HEK293T (cell line): ENCODE measurements at regions not wholly inside any gene's neighbourhood (a gene's known extent, or its start where the extent isn't known, plus 50 kb on each side); places are given as distances from the start of the nearest gene placed in this dataset.

Experiments
- CTCF ChIA-PET: fragments of 350-600 bp; formaldehyde crosslinking; extraction: SDS; loops from one replicate; lab custom pipeline; 2021; ENCODE audit warnings: antibody characterized with exemption, inconsistent platforms; lab: Yijun Ruan, JAX
- POLR2A ChIA-PET: fragments of 350-600 bp; formaldehyde crosslinking; extraction: SDS; loops from one replicate; lab custom pipeline; 2020; ENCODE audit warnings: antibody characterized with exemption, inconsistent platforms; lab: Yijun Ruan, JAX
- DNase-seq: peaks from one replicate; pipeline ENCODE4 v3.0.0; 2012; ENCODE audit warnings: mixed read lengths; ENCODE audit errors: extremely low spot score
- ARNT ChIP-seq: fragments of 450-650 bp; IDR thresholded peaks from 2 replicates; pipeline ENCODE4 v1.6.1; 2017; ENCODE audit warnings: mild to moderate bottlenecking
- BHLHE40 ChIP-seq: fragments of 450-650 bp; IDR thresholded peaks from 2 replicates; pipeline ENCODE4 v1.6.1; 2016; ENCODE audit warnings: mild to moderate bottlenecking, moderate library complexity, borderline replicate concordance
- CTBP1 ChIP-seq: fragments of 450-650 bp; IDR thresholded peaks from 2 replicates; pipeline ENCODE4 v1.6.1; 2016; ENCODE audit warnings: borderline replicate concordance
- ELF4 ChIP-seq: fragments of 450-650 bp; IDR thresholded peaks from 2 replicates; pipeline ENCODE4 v1.6.1; 2017; ENCODE audit warnings: antibody characterized with exemption
- FOXA1 ChIP-seq: fragments of 450-650 bp; IDR thresholded peaks from 2 replicates; pipeline ENCODE4 v1.6.1; 2016; ENCODE audit warnings: mild to moderate bottlenecking
- FOXK2 ChIP-seq: fragments of 450-650 bp; IDR thresholded peaks from 2 replicates; pipeline ENCODE4 v1.6.1; 2016; ENCODE audit warnings: mild to moderate bottlenecking
- FOXM1 ChIP-seq: fragments of 450-650 bp; IDR thresholded peaks from 2 replicates; pipeline ENCODE4 v1.6.1; 2017; ENCODE audit warnings: mild to moderate bottlenecking, borderline replicate concordance
- HDGF ChIP-seq: fragments of 450-650 bp; IDR thresholded peaks from 2 replicates; pipeline ENCODE4 v1.6.1; 2017; ENCODE audit warnings: antibody characterized with exemption, borderline replicate concordance
- L3MBTL2 ChIP-seq: fragments of 450-650 bp; conservative IDR thresholded peaks from 2 replicates; pipeline ENCODE4 v1.6.1; 2016; ENCODE audit warnings: mild to moderate bottlenecking
- LEF1 ChIP-seq: fragments of 450-650 bp; IDR thresholded peaks from 2 replicates; pipeline ENCODE4 v1.6.1; 2017; ENCODE audit warnings: mild to moderate bottlenecking, borderline replicate concordance
- NFRKB ChIP-seq: fragments of 450-650 bp; IDR thresholded peaks from 2 replicates; pipeline ENCODE4 v1.6.1; 2016; ENCODE audit warnings: mild to moderate bottlenecking, moderate library complexity
- SP1 ChIP-seq: fragments of 450-650 bp; IDR thresholded peaks from 2 replicates; pipeline ENCODE4 v1.6.1; 2017
- SUZ12 ChIP-seq: fragments of 450-650 bp; IDR thresholded peaks from 2 replicates; pipeline ENCODE4 v1.6.1; 2016; ENCODE audit warnings: mild to moderate bottlenecking
- TARDBP ChIP-seq: fragments of 450-650 bp; IDR thresholded peaks from 2 replicates; pipeline ENCODE4 v1.6.1; 2016
- ZNF384 ChIP-seq: fragments of 450-650 bp; IDR thresholded peaks from 2 replicates; pipeline ENCODE4 v1.6.1; 2016
- TF ChIP-seq, protein P1 (sequence below): fragments of 450-650 bp; IDR thresholded peaks from 2 replicates; pipeline ENCODE4 v1.6.1; 2016

DNA sequence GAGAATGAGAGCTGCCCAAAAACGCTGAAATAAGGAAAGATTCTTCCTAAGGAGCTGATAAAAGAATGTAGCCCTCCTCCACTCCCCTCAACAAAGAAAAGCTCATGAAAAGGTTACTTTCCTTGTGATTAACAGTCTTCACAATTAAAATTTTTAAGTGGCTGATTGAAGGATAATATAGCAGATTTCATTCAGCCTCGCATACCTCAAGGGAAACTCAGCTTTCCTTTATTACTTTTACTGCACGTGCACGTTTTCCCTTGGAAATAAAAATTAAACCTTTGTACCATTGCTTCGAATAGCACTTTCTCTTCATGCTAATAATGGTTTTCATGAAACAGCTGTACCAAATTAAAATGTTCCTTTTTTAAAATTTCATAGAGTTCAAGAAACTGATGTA is 234.0 kb upstream of the GRAMD2B start:
- ChIA-PET CTCF (no interaction called here), POLR2A (no interaction called here)
- TF ChIP-seq NFRKB (no peak), LEF1 (no peak), L3MBTL2 (no peak), FOXK2 (no peak), CTBP1 (no peak), ZNF384 (no peak), TARDBP (no peak), BHLHE40 (no peak), FOXM1 (no peak), HDGF (no peak), ARNT (no peak), FOXA1 (no peak), SP1 (no peak), ELF4 (no peak), SUZ12 (no peak)
- TF ChIP-seq, protein P1, sequence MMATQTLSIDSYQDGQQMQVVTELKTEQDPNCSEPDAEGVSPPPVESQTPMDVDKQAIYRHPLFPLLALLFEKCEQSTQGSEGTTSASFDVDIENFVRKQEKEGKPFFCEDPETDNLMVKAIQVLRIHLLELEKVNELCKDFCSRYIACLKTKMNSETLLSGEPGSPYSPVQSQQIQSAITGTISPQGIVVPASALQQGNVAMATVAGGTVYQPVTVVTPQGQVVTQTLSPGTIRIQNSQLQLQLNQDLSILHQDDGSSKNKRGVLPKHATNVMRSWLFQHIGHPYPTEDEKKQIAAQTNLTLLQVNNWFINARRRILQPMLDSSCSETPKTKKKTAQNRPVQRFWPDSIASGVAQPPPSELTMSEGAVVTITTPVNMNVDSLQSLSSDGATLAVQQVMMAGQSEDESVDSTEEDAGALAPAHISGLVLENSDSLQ: no peak
- no peak for DNase-seq

GRCh38 chr5:126189862-126190261 is 233.3 kb upstream of the GRAMD2B start:
- POLR2A ChIA-PET: no interaction called here
- CTCF ChIA-PET: no interaction called here
- DNase-seq: no peak
- TF ChIP-seq ARNT: no peak
- TF ChIP-seq BHLHE40: no peak
- TF ChIP-seq NFRKB: no peak
- no peak for TF ChIP-seq ZNF384
- TF ChIP-seq ELF4: no peak
- no peak for TF ChIP-seq L3MBTL2
- TF ChIP-seq TARDBP: no peak
- TF ChIP-seq HDGF: no peak
- no peak for TF ChIP-seq FOXA1
- TF ChIP-seq SUZ12: no peak
- TF ChIP-seq LEF1: no peak
- TF ChIP-seq FOXK2: no peak

DNA sequence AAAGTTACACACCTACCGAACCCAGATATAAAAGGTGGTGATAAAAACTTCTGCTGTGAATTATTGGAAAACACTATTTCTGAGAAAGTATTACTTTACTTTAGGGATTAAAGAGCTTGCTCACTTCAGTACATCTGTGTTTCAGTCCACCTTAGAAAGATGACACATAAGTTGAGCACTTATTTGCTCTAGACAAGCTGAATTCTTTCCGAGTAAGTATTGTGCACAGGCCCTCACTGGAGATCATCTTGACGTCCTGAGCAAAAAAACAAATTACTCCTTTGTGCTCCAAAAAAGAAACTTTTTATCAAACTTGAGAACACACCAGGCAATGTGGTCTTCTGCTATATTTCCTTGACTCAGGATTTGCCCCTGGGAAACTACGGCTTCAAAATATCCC is 231.0 kb upstream of the GRAMD2B start:
- no peak for DNase-seq
- TF ChIP-seq ZNF384: no peak
- no peak for TF ChIP-seq L3MBTL2
- no peak for TF ChIP-seq TARDBP
- TF ChIP-seq FOXA1: no peak
- no peak for TF ChIP-seq FOXK2
- no peak for TF ChIP-seq BHLHE40
- TF ChIP-seq HDGF: no peak
- no peak for TF ChIP-seq ARNT
- TF ChIP-seq NFRKB: no peak
- no peak for TF ChIP-seq SUZ12
- TF ChIP-seq, protein P1: no peak
- no peak for TF ChIP-seq SP1
- no peak for TF ChIP-seq LEF1
- no peak for TF ChIP-seq CTBP1
- TF ChIP-seq ELF4: no peak
- no peak for TF ChIP-seq FOXM1
- ChIA-PET POLR2A (no interaction called here), CTCF (no interaction called here)

DNA sequence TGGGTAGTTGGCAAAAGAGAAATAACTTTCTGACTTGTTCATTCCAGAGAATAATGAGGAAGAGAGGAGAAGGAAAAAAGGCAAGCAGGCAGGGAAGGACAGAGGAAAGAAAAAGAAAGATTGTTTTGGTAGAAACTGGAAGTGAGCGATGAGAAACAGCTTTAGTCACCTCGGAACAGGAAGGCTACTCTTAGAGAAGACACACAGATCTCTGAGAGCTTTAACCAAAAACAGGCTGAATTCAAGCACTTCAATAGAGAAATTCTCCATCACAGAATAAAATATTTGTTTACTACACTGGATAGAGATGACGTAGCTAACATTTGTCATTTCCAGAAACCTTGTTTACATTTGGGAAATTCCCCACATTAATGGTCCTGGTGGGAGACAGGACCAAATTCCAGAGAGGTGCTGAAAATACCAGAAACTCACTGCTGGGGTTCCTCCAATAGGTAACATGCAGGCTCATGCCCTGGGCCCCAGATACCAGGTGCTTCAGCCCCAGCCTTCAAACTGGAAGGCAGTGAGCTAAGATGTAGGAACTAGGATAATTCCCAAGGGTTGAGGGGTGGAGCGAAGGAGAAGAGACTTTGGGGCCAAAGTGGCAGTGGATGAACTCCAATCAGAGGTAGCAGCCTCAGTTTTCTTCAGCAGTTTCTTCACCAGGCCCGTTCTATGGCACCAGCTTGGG is 227.7 kb upstream of the GRAMD2B start:
- ChIA-PET CTCF (no interaction called here), POLR2A (no interaction called here)
- no peak for DNase-seq
- TF ChIP-seq FOXM1 (no peak), NFRKB (no peak), SP1 (no peak), ZNF384 (no peak), SUZ12 (no peak), LEF1 (no peak), ELF4 (no peak), FOXK2 (no peak), ARNT (no peak)
- TF ChIP-seq, protein P1: no peak

- ChIA-PET POLR2A (no interaction called here), CTCF (interaction anchor here (0.6 to 0.7 kb wide), 2 partner anchors 364 to 1390 kb away, joined by 3 to 5 read pairs; no protein-coding TSS in a partner anchor)
- no peak for DNase-seq
Observed at GRCh38 chr5:126198531-126198930, 224.7 kb upstream of the GRAMD2B start.

More at GRCh38 chr5:126198531-126198930, 224.7 kb upstream of the GRAMD2B start:
- TF ChIP-seq CTBP1 (no peak), BHLHE40 (no peak), FOXA1 (no peak), SP1 (no peak), L3MBTL2 (no peak), FOXM1 (no peak), TARDBP (no peak), NFRKB (no peak), ELF4 (no peak), LEF1 (no peak), SUZ12 (no peak), ARNT (no peak)
- TF ChIP-seq, protein P1: no peak
